GM10248 (cell line): ENCODE measurements at regions not wholly inside any gene's neighbourhood (a gene's known extent, or its start where the extent isn't known, plus 50 kb on each side); places are given as distances from the start of the nearest gene placed in this dataset.

ENCODE experiments used
- CTCF ChIA-PET: fragments of 300-600 bp; sonication (Branson Sonifier 250); formaldehyde crosslinking; extraction: SDS; loops from one replicate; lab custom pipeline; 2021; ENCODE audit warnings: antibody characterized with exemption; lab: Yijun Ruan, JAX
- POLR2A ChIA-PET: fragments of 350-650 bp; sonication (Branson Sonifier 250); formaldehyde crosslinking; extraction: SDS; loops from one replicate; lab custom pipeline; 2020; ENCODE audit warnings: antibody characterized with exemption; lab: Yijun Ruan, JAX
- DNase-seq: peaks from one replicate; pipeline ENCODE4 v3.0.0; 2012; ENCODE audit errors: extremely low spot score
- CTCF ChIP-seq: IDR thresholded peaks from 2 replicates; pipeline ENCODE4 v1.5.1; 2012; ENCODE audit warnings: mild to moderate bottlenecking, low read depth; ENCODE audit errors: extremely low read depth, missing control alignments, control extremely low read depth

GRCh38 chr5:45189042-45189441, 380.3 kb downstream of the MRPS30 start:
- no peak for TF ChIP-seq CTCF
- DNase-seq, result no peak
- CTCF ChIA-PET, result interaction anchor here (1.4 kb wide), 1 partner anchor 9 kb away, joined by 3 read pairs; no protein-coding TSS in a partner anchor
- POLR2A ChIA-PET, result no interaction called here

- no peak for DNase-seq
- POLR2A ChIA-PET, result no interaction called here
- CTCF ChIA-PET, result no interaction called here
- no peak for TF ChIP-seq CTCF
These were observed 380.7 kb downstream of the MRPS30 start for GRCh38 chr5:45189481-45189880.

GRCh38 chr5:45195026-45195425, 386.3 kb downstream of the MRPS30 start:
- DNase-seq, result no peak
- no peak for TF ChIP-seq CTCF
- ChIA-PET POLR2A (no interaction called here), CTCF (no interaction called here)
